HepG2 (cell line): ENCODE measurements at regions not wholly inside any gene's neighbourhood (a gene's known extent, or its start where the extent isn't known, plus 50 kb on each side); places are given as distances from the start of the nearest gene placed in this dataset.

ENCODE experiments used
- EP300 ChIP-seq, 3 experiments: sonication (generic) in 1 of 3; formaldehyde crosslinking in 1 of 3; IDR thresholded peaks; 2 replicates each; pipeline versions ENCODE4 v1.5.1 to v1.6.1; 2011 to 2020; ENCODE audit warnings: low read depth in 2 of 3, low read length in 2 of 3, borderline replicate concordance in 1 of 3, improper control_type of control experiment in 1 of 3, mild to moderate bottlenecking in 1 of 3, missing genetic modification reagents in 1 of 3, moderate library complexity in 1 of 3
- ESRRA ChIP-seq: sonication (generic); formaldehyde crosslinking; IDR thresholded peaks from 2 replicates; pipeline ENCODE4 v1.5.1; 2020; ENCODE audit warnings: mild to moderate bottlenecking, low read depth, missing genetic modification reagents
- MBNL3 ChIP-seq: fragments of 250-450 bp; sonication (Bioruptor Pico); conservative IDR thresholded peaks from 2 replicates; pipeline ENCODE4 v1.8.0; 2022; ENCODE audit warnings: mild to moderate bottlenecking, inconsistent platforms
- NBN ChIP-seq: fragments of 450-650 bp; conservative IDR thresholded peaks from 2 replicates; pipeline ENCODE4 v1.6.1; 2017
- NR2C2 ChIP-seq: sonication (generic); formaldehyde crosslinking; IDR thresholded peaks from 2 replicates; pipeline ENCODE4 v1.4.0; 2020; ENCODE audit warnings: missing genetic modification reagents, mild to moderate bottlenecking, moderate library complexity, borderline replicate concordance
- SRSF4 ChIP-seq: fragments of 200-400 bp; formaldehyde crosslinking; IDR thresholded peaks from one replicate; pipeline ENCODE4 v1.6.1; 2018; ENCODE audit warnings: mild to moderate bottlenecking, low read depth, low read length, moderate library complexity; ENCODE audit not compliant: poor library complexity, severe bottlenecking
- YY1 ChIP-seq: IDR thresholded peaks from 2 replicates; pipeline ENCODE4 v1.6.1; 2011; ENCODE audit warnings: low read length, low read depth, moderate library complexity, mild to moderate bottlenecking; ENCODE audit not compliant: insufficient read depth, insufficient replicate concordance
- ZNF549 ChIP-seq: sonication (generic); formaldehyde crosslinking; IDR thresholded peaks from 2 replicates; pipeline ENCODE4 v1.5.0; 2020; ENCODE audit warnings: missing genetic modification reagents
- TF ChIP-seq, protein P1 (sequence below): sonication (generic); formaldehyde crosslinking; IDR thresholded peaks from 2 replicates; pipeline ENCODE4 v1.5.0; 2020; ENCODE audit warnings: mild to moderate bottlenecking, missing genetic modification reagents, moderate library complexity

DNA sequence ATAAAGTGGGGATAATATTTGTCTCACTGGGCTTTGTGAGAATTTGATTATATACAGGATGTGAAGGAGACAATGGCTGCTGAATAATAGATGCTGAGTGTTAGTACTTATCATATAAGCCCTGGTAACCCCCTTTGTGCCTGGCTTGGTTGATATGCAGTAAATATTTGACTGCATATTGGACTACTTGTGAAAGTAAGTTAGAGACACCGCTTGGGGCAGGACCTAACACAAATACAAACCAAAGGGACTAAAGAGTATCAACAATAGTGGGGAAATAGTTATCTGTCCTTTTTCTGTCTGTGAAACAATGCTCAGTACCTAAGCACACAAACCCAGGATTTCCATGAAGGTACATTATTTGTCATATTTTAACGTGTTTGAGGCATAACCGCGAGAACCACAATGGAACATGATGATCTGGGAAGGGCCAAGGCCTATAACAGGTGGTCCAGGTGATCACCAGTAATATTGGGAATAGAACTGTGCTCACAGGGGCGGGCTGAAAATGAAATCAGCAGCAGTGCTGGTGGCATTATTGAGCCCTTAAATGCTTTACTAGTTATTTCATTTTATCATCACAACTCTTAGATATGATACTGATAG, 138.2 kb upstream of the SMARCA2 start:
- TF ChIP-seq MBNL3 (no peak), NR2C2 (CRISPR knock-in tag) (no peak), EP300 (IDR thresholded peaks at IDR 0.05; ENCODE audit: low read depth in 2 of 2, low read length in 2 of 2) (no peak), EP300 (CRISPR knock-in tag; IDR thresholded peaks at IDR 0.05; ENCODE audit: borderline replicate concordance) (no peak), ESRRA (CRISPR knock-in tag) (no peak), ZNF549 (no peak), SRSF4 (no peak), NBN (no peak), YY1 (no peak)
- TF ChIP-seq, protein P1, sequence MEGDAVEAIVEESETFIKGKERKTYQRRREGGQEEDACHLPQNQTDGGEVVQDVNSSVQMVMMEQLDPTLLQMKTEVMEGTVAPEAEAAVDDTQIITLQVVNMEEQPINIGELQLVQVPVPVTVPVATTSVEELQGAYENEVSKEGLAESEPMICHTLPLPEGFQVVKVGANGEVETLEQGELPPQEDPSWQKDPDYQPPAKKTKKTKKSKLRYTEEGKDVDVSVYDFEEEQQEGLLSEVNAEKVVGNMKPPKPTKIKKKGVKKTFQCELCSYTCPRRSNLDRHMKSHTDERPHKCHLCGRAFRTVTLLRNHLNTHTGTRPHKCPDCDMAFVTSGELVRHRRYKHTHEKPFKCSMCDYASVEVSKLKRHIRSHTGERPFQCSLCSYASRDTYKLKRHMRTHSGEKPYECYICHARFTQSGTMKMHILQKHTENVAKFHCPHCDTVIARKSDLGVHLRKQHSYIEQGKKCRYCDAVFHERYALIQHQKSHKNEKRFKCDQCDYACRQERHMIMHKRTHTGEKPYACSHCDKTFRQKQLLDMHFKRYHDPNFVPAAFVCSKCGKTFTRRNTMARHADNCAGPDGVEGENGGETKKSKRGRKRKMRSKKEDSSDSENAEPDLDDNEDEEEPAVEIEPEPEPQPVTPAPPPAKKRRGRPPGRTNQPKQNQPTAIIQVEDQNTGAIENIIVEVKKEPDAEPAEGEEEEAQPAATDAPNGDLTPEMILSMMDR (CRISPR knock-in tag), result no peak
